GM19397 (cell line): ENCODE measurements at regions not wholly inside any gene's neighbourhood (a gene's known extent, or its start where the extent isn't known, plus 50 kb on each side); places are given as distances from the start of the nearest gene placed in this dataset.

Experiments used
- ATAC-seq: cut with Tn5 transposase; IDR thresholded peaks from one replicate; pipeline ENCODE4 v1.9.1; 2021; ENCODE audit warnings: mild to moderate bottlenecking, moderate library complexity; ENCODE audit not compliant: unreplicated experiment

DNA sequence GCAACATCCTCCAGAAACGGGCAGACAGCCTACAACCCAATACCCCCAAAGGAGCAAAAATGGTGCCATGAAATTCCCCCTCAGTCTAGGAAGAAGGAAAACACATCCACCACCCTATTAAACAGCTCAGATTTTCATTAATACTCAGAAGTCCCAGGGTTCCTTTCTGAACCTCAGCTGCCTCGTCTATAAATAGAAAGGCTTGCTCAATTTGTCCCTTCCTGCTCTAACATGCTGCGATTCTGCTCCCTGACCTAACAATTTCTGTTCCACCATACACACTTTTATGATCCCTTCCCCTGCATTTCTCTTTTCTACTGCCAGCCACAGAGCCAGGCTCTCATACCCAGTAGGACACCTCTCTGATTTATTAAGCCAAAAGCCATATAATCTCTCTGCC lies 68.1 kb downstream of the MTERF1 start:
- ATAC-seq, result no peak

DNA sequence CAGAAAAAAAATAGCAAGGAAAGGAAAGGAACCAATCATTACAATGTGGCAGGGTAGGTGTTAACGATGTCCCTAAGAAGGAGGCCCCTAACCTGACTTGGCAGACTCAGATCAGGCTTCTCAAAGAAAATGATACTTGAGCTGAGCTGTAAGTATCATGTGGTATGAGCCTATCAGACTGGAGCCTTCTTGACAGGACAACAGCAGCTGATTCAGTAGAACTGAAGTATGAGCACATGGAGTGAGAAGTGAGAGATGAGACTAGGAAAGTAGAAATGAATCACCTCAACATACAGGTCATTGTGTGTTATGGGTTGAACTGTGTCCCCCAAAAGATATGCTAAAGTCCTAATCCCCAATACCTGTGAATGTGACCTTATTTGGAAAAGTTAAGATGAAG lies 66.3 kb downstream of the MTERF1 start:
- no peak for ATAC-seq
